HepG2 (cell line): ENCODE measurements at regions not wholly inside any gene's neighbourhood (a gene's known extent, or its start where the extent isn't known, plus 50 kb on each side); places are given as distances from the start of the nearest gene placed in this dataset.

Experiments
- ELF1 ChIP-seq: sonication (generic); formaldehyde crosslinking; IDR thresholded peaks from 2 replicates; pipeline ENCODE4 v1.4.0; 2020; ENCODE audit warnings: missing genetic modification reagents
- EZH2 ChIP-seq: conservative IDR thresholded peaks from 2 replicates; pipeline ENCODE4 v1.6.1; 2012; ENCODE audit warnings: mild to moderate bottlenecking, low read depth, low read length, moderate library complexity
- POLR2A ChIP-seq, 2 experiments: IDR thresholded peaks; 2 replicates each; pipeline ENCODE4 v1.6.1; 2011; ENCODE audit warnings: low read depth in 2 of 2, low read length in 2 of 2, mild to moderate bottlenecking in 1 of 2, moderate library complexity in 1 of 2; ENCODE audit not compliant: insufficient read depth in 1 of 2
- ZNF274 ChIP-seq: sonication (generic); formaldehyde crosslinking; IDR thresholded peaks from 2 replicates; pipeline ENCODE4 v1.5.1; 2020; ENCODE audit warnings: mild to moderate bottlenecking, missing genetic modification reagents
- ZZZ3 ChIP-seq: sonication (generic); formaldehyde crosslinking; IDR thresholded peaks from 2 replicates; pipeline ENCODE4 v1.4.0; 2020; ENCODE audit warnings: missing genetic modification reagents, mild to moderate bottlenecking, borderline replicate concordance

DNA sequence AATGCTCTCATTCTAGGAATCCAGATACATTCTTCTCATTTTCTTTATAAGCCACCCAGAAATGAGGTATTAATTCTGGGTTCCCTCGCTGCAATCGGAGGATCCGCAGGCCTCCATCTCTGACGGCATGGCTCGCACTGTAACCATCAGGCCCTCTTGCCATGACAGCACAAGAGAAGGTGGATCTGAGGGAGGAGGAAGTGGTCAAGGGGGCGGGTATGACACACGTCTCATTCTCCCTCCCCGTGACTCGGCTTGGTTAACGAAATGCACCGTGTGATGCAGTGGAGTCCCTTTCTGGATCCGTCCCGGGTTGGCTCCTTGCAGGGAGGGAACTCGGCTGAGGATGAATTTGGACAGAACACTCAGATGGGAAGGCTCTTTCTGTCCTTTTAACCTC, 280.2 kb downstream of the TCERG1L start:
- TF ChIP-seq ZZZ3 (CRISPR knock-in tag) = no peak
- no peak for TF ChIP-seq POLR2A (IDR thresholded peaks at IDR 0.05; ENCODE audit: insufficient read depth in 1 of 2, low read depth in 2 of 2, low read length in 2 of 2)
- TF ChIP-seq EZH2 = no peak
- no peak for TF ChIP-seq ELF1 (CRISPR knock-in tag)
- no peak for TF ChIP-seq ZNF274 (CRISPR knock-in tag)
